Right ventricle myocardium inferior (tissue), 1 donor: ENCODE measurements at regions not wholly inside any gene's neighbourhood (a gene's known extent, or its start where the extent isn't known, plus 50 kb on each side); places are given as distances from the start of the nearest gene placed in this dataset.
"Not testable (repeated sequence)": the region's sequence is repeated elsewhere in the genome, so short reads cannot be mapped to it uniquely, and the experiment has no call there.

ENCODE experiments used
- ATAC-seq: fragments of 200-7000 bp; cut with Tn5 transposase; one replicate; pipeline ENCODE4 v1.9.1; 2020; ENCODE audit warnings: mild to moderate bottlenecking, moderate library complexity
- DNase-seq: peaks from one replicate; pipeline ENCODE4 v3.0.0; 2021; ENCODE audit errors: missing footprints
- intact Hi-C: fragments of 100-400 bp; cut with DNase I; formaldehyde crosslinking; loops from one replicate; pipeline ENCODE4 v1.11.0; 2022
- donor health status: DM: no; HTN: yes; CAD: no; lungs with severe emphysema.

DNA sequence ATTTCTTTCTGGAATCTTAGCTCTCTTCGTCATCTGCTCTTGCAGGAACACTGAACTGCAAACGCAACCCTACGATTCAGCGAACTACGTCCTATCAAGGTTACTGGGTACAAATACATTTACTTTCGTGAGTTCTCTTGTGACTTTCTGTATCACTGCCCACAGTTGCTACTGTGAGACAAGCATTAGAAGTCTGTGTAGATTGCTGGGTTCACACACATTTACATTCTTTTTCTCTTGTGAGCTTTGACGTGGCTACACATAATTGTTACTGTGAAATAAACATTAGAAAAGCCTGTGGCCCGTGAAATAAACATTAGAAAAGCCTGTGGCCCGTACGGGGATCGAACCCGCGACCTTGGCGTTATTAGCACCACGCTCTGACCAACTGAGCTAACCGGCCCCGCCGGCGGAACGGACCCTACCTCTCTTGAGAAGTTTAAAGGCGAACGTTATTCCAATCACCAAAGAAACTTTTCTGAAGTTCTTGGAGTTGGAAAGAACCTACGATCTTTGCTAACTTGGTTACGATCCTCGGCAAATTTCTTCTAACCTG is 61.2 kb upstream of the ZNF322 start:
- intact Hi-C loops, DNase-seq, ATAC-seq: not testable (repeated sequence)

DNA sequence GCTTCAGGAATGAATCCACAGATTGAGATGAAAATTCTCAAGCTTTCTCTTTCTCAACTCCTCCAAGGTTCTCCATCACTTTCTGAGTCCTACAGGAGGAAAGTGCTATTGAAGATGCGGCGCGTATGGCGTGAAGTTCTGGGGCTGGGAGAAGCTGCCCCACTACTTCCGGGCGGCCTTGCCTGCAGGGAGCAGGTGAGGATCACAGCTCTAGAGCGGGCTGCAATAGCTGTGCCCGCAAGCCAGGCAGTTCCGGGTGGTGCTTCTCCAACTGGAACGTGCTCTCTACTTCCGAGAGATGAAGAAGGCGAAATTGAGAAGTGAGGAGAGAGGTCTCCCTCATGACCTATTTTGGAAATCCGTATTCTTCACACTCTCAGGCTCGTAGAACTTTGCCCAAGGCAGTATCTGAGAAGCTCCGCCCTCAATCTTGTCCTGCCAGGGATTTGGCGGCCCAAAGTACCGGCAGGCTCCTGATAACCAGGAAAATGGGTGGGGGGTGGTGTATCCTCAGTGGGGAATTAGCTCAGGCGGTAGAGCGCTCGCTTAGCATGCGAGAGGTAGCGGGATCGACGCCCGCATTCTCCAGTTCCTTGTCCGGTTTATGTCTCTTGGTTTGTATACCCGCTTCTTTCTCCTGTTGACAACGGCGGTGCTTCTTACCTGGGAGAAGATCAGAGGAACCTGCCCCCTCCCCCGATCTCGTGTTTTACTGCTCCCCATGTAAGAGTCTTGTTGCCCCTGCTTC is 70.6 kb upstream of the ZNF322 start:
- intact Hi-C loops, DNase-seq, ATAC-seq: not testable (repeated sequence)

DNA sequence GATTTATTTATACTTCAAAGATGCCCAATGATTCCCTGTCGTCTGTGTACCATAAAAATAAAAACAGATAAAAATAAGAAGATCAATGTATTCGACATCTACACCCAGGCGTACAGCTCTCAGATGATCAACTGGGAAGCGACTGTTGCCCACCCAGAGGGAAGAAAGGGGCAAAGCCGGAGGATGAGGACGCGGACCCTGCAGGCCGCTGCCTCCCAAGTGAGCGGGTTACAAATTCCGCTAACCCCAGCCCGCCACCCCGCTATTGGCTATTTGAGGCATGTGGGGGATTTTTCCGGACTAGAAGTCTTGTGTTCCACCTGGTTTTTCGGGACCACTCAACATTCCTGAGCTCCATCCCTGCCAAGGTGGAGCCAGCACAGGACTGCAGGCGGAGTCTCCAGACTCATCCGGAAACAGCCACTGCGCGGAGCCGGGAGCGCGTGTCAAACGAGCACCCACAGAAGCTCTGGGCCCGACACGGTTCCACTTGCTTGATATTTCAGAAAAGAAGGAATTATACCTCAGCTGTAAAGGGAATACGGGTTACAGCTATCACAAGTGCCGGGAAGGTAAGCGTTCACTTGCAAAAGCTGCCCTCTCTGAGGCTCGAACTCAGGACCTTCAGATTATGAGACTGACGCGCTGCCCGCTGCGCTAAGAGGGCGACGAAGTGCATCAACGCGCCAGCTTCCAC is 75.4 kb upstream of the ZNF322 start:
- DNase-seq, ATAC-seq, intact Hi-C loops: not testable (repeated sequence)

DNA sequence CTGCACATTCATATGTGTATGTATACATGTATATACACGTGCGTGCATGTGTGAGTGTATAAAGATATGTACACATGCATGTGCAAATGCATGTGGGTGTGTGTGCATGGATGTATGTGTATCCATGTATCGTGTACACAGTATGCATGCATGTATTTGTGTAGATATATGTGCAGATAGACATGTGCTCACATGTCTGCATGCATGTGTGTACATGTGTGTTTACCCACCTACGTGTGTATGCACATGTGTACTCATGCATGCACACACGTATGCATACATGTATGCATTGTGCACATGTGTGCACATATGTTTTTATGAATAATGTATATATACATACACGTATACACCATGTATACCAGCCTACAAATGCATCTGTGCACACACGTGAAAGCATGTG is 80.3 kb upstream of the ZNF322 start:
- DNase-seq (no peak), ATAC-seq (no peak)
- intact Hi-C loops: no loop called here

DNA sequence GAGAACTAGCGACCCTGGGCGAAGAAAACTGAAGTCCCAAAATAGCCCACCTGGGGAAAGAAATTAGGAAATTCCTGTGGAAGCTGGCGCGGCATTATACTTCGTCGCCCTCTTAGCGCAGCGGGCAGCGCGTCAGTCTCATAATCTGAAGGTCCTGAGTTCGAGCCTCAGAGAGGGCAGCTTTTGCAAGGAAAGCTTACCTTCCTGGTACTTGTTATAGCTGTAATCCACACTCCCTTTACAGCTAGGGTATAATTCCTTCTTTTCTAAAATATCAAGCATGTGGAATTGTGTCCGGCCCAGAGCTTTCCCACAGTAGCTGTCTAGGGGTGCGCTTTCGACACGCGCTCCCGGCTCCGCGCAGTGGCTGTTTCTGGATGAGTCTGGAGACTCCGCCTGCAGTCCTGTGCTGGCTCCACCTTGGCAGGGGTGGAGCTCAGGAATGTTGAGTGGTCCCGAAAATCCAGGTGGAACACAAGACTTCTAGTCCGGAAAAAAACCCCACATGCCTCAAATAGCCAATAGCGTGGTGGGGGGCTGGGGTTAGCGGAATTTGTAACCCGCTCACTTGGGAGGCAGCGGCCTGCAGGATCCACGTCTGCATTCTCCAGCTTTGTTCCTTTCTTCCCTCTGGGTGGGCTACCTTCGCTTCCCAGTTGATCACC is 83.7 kb upstream of the ZNF322 start:
- intact Hi-C loops: no loop called here
- ATAC-seq (no peak), DNase-seq (no peak)

DNA sequence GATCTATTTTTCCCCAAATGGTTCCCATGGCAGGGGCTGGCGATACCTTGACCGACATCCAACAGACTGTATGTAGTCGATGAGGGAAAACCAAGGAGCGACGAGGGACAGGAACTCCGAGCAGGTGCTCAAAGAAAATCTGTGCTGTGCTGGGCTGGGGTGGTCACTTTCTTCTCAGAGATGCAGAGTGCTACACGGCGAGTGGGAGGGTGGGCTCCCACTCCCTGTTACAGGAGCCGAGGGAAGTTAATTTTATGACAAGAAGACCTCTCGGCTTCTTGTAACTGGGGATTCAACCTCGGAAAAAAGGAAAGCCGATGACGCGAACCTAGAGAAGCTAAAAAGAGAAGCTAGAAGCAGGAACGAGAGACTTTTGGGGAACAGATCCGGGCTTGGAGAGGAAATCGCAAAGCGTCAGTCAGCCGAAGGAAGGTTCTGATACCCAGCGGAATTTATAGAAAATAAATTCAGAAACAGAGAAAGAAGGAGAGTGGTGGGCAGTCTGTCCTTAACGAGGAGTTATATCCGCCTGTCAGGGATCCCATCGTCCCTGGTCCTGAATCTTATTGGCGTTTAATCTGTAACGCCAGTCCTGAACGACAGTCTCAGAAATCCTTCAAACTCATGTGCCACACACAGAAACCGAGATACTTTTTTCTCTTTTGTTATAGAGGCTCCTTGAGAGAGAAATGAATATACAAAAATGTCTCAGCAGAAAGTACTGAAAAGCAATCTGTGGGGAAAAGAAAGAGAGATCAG is 84.6 kb upstream of the ZNF322 start:
- intact Hi-C loops: no loop called here
- ATAC-seq (no peak), DNase-seq (no peak)

DNA sequence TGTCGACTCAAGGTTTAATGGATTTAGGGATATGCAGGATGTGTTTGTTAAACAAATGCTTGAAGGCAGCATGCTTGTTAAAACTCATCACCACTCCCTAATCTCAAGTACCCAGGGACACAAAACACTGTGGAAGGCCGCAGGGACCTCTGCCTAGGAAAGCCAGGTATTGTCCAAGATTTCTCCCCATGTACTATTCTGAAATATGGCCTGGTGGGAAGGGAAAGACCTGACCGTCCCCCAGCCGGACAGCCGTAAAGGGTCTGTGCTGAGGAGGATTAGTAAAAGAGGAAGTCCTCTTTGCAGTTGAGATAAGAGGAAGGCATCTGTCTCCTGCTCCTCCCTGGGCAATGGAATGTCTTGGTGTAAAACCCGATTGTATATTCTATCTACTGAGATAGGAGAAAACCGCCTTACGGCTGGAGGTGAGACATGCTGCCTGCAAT is 85.3 kb upstream of the ZNF322 start:
- intact Hi-C loops, ATAC-seq, DNase-seq: not testable (repeated sequence)

DNA sequence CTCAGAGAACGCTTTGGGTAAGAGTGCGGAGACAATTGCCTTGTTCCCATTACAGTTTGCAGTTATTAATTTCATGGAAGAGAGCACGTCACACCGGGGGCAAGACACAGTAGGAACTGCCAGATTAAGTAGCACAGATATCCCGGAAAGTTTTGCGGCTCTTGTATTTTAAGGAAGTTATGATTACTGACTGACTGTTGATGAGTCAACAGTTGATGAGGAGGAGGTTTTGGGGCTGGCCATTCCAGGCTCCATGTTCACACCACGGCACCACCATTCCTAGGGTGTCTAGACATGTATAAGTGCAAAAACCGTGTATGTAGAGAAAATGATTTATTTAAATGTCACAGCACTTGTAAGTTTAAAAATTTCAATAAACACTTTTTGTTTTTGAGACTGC is 86.4 kb upstream of the ZNF322 start:
- ATAC-seq, intact Hi-C loops: not testable (repeated sequence)

DNA sequence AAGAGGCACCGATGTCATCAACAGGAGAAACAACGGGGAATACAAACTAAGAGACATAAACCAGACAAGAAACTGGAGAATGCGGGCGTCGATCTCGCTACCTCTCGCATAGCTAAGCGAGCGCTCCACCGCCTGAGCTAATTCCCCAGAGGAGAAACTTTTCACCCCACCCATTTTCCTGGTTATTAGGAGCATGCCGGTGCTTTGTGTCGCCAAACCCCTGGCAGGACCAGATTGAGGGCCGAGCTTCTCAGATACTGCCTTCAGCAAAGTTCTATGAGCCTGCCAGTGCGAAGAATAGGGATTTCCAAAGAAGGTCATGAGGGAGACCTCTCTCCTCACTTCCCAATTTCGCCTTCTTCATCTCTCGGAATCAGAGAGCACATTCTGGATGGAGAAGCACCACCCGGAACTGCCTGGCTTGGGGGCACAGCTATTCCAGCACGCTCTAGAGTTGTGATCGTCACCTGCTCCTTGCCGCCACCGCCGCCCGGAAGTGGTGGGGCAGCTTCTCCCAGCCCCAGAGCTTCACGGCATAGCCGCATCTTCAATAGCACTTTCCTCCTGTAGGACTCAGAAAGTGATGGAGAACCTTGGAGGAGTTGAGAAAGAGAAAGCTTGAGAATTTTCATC is 89.7 kb upstream of the ZNF322 start:
- DNase-seq, intact Hi-C loops, ATAC-seq: not testable (repeated sequence)

More for the DNA sequence above, 86.4 kb upstream of the ZNF322 start:
- not testable (repeated sequence) for DNase-seq

DNA sequence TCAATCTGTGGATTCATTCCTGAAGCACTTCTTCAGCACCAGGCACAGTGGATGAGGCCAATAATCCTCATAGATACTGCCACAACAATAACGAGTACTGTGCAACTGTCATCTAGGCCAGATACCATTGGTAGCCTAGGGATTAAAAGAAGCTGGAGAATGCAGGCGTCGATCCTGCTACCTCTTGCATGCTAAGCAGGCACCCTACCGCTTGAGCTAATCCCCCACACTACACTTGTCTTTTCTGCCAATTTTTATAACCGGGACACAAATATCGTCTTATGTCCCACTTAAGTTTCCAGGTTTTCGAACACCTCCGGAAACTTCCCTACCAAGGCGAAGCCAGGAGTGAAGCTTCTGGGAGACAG is 90.2 kb upstream of the ZNF322 start:
- ATAC-seq, intact Hi-C loops, DNase-seq: not testable (repeated sequence)

DNA sequence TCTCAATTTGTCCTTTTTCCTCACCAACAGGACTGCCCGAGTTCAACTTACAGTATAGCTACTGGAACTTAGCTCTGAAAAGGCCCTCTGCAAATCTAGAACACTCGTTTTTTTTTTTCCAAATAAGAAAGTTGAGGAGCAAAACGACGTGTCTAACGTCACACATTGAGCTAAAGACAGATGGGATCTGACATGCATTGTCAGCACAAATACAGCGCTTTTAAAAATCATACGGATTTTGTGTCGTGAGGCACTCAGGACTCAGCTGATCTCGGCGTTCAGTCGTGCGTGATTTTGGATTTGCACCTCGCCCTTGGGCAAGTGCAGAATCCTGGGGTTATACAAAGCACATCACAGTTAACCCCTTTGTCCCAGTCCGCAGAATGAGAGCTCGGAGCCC is 94.7 kb upstream of the ZNF322 start:
- DNase-seq: no peak
- intact Hi-C loops: no loop called here
- no peak for ATAC-seq

DNA sequence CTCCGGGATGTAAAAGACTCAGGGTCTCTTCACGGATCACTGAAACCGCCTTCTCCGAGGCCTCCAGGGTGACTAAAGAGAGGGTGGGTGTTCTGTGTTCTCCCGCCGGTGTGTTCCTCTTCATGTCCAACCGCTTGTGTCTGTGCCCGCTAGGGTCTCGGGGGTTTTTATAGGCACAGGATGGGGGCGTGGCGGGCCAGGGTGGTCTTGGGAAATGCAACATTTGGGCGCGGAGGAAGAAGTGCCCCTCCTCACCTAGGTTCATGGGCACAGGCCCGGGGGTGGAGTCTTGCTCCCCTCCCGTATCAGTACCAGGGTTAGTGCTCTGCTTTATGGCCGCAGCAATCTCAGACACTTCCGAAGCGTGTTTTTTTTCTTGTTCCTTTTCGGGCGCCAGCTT is 95.3 kb upstream of the ZNF322 start:
- ATAC-seq, DNase-seq, intact Hi-C loops: not testable (repeated sequence)

DNA sequence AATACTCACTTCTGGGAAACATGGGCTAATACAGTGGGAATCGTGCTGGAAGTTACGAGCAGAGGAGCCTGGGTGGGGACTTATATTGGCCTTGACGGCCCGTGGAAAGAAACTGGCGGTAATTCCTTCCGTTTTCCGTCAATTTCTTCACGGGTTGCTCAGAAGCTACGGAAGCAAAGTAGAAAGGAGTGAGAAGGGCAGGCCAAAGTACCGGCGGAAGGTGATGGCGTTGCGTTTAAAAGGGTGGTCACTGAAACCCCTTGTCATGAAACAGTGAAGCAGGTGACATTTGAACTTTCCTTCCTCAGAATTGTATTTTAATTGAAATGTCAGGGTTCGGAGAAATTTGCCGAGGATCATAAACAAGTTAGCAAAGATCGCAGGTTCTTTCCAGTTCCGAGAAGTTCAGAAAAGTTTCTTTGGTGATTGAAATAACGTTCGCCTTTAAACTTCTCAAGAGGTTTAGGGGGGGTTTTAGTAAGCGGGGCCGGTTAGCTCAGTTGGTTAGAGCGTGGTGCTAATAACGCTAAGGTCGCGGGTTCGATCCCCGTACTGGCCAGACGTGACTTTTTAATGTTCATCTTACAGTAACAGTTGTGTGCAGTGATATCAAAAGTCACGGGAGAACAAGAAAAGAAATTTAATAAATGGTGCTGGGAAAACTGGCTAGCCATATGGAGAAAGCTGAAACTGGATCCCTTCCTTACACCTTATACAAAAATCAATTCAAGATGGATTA is 96.7 kb upstream of the ZNF322 start:
- DNase-seq, intact Hi-C loops, ATAC-seq: not testable (repeated sequence)

DNA sequence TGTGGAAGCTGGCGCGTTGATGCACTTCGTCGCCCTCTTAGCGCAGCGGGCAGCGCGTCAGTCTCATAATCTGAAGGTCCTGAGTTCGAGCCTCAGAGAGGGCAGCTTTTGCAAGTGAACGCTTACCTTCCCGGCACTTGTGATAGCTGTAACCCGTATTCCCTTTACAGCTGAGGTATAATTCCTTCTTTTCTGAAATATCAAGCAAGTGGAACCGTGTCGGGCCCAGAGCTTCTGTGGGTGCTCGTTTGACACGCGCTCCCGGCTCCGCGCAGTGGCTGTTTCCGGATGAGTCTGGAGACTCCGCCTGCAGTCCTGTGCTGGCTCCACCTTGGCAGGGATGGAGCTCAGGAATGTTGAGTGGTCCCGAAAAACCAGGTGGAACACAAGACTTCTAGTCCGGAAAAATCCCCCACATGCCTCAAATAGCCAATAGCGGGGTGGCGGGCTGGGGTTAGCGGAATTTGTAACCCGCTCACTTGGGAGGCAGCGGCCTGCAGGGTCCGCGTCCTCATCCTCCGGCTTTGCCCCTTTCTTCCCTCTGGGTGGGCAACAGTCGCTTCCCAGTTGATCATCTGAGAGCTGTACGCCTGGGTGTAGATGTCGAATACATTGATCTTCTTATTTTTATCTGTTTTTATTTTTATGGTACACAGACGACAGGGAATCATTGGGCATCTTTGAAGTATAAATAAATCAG is 106.8 kb upstream of the ZNF322 start:
- DNase-seq, intact Hi-C loops, ATAC-seq: not testable (repeated sequence)

DNA sequence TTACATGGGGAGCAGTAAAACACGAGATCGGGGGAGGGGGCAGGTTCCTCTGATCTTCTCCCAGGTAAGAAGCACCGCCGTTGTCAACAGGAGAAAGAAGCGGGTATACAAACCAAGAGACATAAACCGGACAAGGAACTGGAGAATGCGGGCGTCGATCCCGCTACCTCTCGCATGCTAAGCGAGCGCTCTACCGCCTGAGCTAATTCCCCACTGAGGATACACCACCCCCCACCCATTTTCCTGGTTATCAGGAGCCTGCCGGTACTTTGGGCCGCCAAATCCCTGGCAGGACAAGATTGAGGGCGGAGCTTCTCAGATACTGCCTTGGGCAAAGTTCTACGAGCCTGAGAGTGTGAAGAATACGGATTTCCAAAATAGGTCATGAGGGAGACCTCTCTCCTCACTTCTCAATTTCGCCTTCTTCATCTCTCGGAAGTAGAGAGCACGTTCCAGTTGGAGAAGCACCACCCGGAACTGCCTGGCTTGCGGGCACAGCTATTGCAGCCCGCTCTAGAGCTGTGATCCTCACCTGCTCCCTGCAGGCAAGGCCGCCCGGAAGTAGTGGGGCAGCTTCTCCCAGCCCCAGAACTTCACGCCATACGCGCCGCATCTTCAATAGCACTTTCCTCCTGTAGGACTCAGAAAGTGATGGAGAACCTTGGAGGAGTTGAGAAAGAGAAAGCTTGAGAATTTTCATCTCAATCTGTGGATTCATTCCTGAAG is 111.6 kb upstream of the ZNF322 start:
- DNase-seq, ATAC-seq, intact Hi-C loops: not testable (repeated sequence)

DNA sequence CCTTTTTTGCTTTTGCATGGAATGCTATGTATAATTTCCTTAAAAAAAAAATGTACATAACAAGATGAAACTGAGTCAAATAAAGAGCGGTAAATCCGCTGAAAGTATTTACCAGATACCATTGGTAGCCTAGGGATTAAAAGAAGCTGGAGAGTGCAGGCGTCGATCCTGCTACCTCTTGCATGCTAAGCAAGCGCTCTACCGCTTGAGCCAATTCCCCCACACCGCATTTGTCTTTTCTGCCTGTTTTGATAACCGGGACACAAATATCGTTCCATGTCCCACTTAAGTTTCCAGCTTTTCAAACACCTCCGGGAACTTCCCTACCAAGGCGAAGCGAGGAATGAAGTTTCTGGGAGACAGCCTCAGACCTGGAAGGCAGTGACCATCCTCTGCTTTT is 113.9 kb upstream of the ZNF322 start:
- intact Hi-C loops, DNase-seq, ATAC-seq: not testable (repeated sequence)
